ENCODE measurements at regions not wholly inside any gene's neighbourhood (a gene's known extent, or its start where the extent isn't known, plus 50 kb on each side); places are given as distances from the start of the nearest gene placed in this dataset.

- no peaks in the 10 kb centered on the region for H3K9me3 ChIP-seq
- DNase-seq (ENCODE audit: low read depth in 1 of 2, low spot score in 1 of 2) (no peak), FAIRE-seq (no peak), ATAC-seq (no peak)
- 39% methylated on average over 3 of the region's 3 CpGs for WGBS (ENCODE audit: missing lambda C conversion rate)
- ChIA-PET POLR2A (no interaction called here), CTCF (interaction anchor here (1.2 kb wide), 1 partner anchor 18 kb away, joined by 3 read pairs; no protein-coding TSS in a partner anchor)
- no peak overlapping the region for H3K4me2 ChIP-seq
- no peak overlapping the region for H3K4me3 ChIP-seq
- no peak for TF ChIP-seq KDM1A (IDR thresholded peaks at IDR 0.05; ENCODE audit: low read depth)
- TF ChIP-seq PHF8 (IDR thresholded peaks at IDR 0.05; ENCODE audit: borderline replicate concordance, low read depth): no peak
- no peak for TF ChIP-seq HDAC2 (IDR thresholded peaks at IDR 0.05)
- TF ChIP-seq RNF2 (IDR thresholded peaks at IDR 0.05; ENCODE audit: borderline replicate concordance, low read depth): no peak
- no peak for TF ChIP-seq ESRRA (IDR thresholded peaks at IDR 0.05; ENCODE audit: borderline replicate concordance, low read length)
- TF ChIP-seq RARB (CRISPR knock-in tag; IDR thresholded peaks at IDR 0.05): no peak
- TF ChIP-seq, protein P1, sequence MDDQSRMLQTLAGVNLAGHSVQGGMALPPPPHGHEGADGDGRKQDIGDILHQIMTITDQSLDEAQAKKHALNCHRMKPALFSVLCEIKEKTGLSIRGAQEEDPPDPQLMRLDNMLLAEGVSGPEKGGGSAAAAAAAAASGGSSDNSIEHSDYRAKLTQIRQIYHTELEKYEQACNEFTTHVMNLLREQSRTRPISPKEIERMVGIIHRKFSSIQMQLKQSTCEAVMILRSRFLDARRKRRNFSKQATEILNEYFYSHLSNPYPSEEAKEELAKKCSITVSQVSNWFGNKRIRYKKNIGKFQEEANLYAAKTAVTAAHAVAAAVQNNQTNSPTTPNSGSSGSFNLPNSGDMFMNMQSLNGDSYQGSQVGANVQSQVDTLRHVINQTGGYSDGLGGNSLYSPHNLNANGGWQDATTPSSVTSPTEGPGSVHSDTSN (IDR thresholded peaks at IDR 0.05): no peak
- no peak for TF ChIP-seq NFE2L2 (conservative IDR thresholded peaks at IDR 0.05; ENCODE audit: low read length)
- TF ChIP-seq FOSL2 (IDR thresholded peaks at IDR 0.05): no peak
- TF ChIP-seq FOSL2 (CRISPR knock-in tag; IDR thresholded peaks at IDR 0.05): no peak
- no peak for TF ChIP-seq EP300 (IDR thresholded peaks at IDR 0.05)
- no peak for TF ChIP-seq SMC3 (IDR thresholded peaks at IDR 0.05)
- TF ChIP-seq, protein P2, sequence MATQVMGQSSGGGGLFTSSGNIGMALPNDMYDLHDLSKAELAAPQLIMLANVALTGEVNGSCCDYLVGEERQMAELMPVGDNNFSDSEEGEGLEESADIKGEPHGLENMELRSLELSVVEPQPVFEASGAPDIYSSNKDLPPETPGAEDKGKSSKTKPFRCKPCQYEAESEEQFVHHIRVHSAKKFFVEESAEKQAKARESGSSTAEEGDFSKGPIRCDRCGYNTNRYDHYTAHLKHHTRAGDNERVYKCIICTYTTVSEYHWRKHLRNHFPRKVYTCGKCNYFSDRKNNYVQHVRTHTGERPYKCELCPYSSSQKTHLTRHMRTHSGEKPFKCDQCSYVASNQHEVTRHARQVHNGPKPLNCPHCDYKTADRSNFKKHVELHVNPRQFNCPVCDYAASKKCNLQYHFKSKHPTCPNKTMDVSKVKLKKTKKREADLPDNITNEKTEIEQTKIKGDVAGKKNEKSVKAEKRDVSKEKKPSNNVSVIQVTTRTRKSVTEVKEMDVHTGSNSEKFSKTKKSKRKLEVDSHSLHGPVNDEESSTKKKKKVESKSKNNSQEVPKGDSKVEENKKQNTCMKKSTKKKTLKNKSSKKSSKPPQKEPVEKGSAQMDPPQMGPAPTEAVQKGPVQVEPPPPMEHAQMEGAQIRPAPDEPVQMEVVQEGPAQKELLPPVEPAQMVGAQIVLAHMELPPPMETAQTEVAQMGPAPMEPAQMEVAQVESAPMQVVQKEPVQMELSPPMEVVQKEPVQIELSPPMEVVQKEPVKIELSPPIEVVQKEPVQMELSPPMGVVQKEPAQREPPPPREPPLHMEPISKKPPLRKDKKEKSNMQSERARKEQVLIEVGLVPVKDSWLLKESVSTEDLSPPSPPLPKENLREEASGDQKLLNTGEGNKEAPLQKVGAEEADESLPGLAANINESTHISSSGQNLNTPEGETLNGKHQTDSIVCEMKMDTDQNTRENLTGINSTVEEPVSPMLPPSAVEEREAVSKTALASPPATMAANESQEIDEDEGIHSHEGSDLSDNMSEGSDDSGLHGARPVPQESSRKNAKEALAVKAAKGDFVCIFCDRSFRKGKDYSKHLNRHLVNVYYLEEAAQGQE (IDR thresholded peaks at IDR 0.05): no peak
- no peak for TF ChIP-seq HES2 (IDR thresholded peaks at IDR 0.05)
- no peak for TF ChIP-seq POLR2AphosphoS2 (conservative IDR thresholded peaks at IDR 0.05; ENCODE audit: low read length)
- no peak for TF ChIP-seq ZNF302 (CRISPR knock-in tag; IDR thresholded peaks at IDR 0.05)
- TF ChIP-seq E2F6 (IDR thresholded peaks at IDR 0.05; ENCODE audit: borderline replicate concordance, low read depth): no peak
- no peak for TF ChIP-seq MYC (IDR thresholded peaks at IDR 0.05; ENCODE audit: borderline replicate concordance, low read length)
- TF ChIP-seq HEYL (CRISPR knock-in tag; IDR thresholded peaks at IDR 0.05): no peak
- no peak for TF ChIP-seq CHD2 (IDR thresholded peaks at IDR 0.05; ENCODE audit: low read length, partially characterized antibody)
- H3K27ac ChIP-seq: no peak overlapping the region
- no peaks in the 10 kb centered on the region for H3K4me1 ChIP-seq
Observed at GRCh38 chr12:17197971-17198370, 592.0 kb upstream of the LMO3 start.

GRCh38 chr12:17192721-17193120 is 586.8 kb upstream of the LMO3 start:
- WGBS (ENCODE audit: missing lambda C conversion rate): 32% methylated on average over 1 of the region's 1 CpG
- TF ChIP-seq KDM1A (IDR thresholded peaks at IDR 0.05; ENCODE audit: low read depth) (no peak), CHD4 (IDR thresholded peaks at IDR 0.05; ENCODE audit: borderline replicate concordance) (no peak), HDAC2 (IDR thresholded peaks at IDR 0.05) (no peak), FOXS1 (CRISPR knock-in tag; IDR thresholded peaks at IDR 0.05) (no peak), RARB (CRISPR knock-in tag; IDR thresholded peaks at IDR 0.05) (no peak), CBX2 (IDR thresholded peaks at IDR 0.05; ENCODE audit: borderline replicate concordance, low read depth) (no peak), ESRRA (IDR thresholded peaks at IDR 0.05; ENCODE audit: borderline replicate concordance, low read length) (no peak), RNF2 (IDR thresholded peaks at IDR 0.05; ENCODE audit: borderline replicate concordance, low read depth) (no peak), EHF (CRISPR knock-in tag; IDR thresholded peaks at IDR 0.05) (no peak), HOXB13 (CRISPR knock-in tag; IDR thresholded peaks at IDR 0.05; ENCODE audit: low read depth) (no peak), SMC3 (IDR thresholded peaks at IDR 0.05) (no peak), E2F6 (IDR thresholded peaks at IDR 0.05; ENCODE audit: borderline replicate concordance, low read depth) (no peak), SREBF2 (IDR thresholded peaks at IDR 0.05) (no peak)
- ATAC-seq (no peak), FAIRE-seq (no peak), DNase-seq (ENCODE audit: low read depth in 1 of 2, low spot score in 1 of 2) (no peak)
- H3K4me2 ChIP-seq: no peak overlapping the region
- H3K4me1 ChIP-seq: no peaks in the 10 kb centered on the region
- H3K27ac ChIP-seq: no peak overlapping the region
- H3K4me3 ChIP-seq: no peak overlapping the region
- no peaks in the 10 kb centered on the region for H3K9me3 ChIP-seq
- POLR2A ChIA-PET: no interaction called here
- CTCF ChIA-PET: no interaction called here
